PFSK-1 (cell line): ENCODE measurements at regions not wholly inside any gene's neighbourhood (a gene's known extent, or its start where the extent isn't known, plus 50 kb on each side); places are given as distances from the start of the nearest gene placed in this dataset.

Experiments
- POLR2AphosphoS5 ChIP-seq: IDR thresholded peaks from 2 replicates; pipeline ENCODE4 v1.6.1; 2012; ENCODE audit warnings: low read depth, mild to moderate bottlenecking, control low read depth, low read length, moderate library complexity
- SIN3A ChIP-seq: IDR thresholded peaks from 2 replicates; pipeline ENCODE4 v1.6.1; 2012; ENCODE audit warnings: mild to moderate bottlenecking, low read length, moderate library complexity, borderline replicate concordance; ENCODE audit not compliant: insufficient read depth
- TAF1 ChIP-seq: IDR thresholded peaks from 2 replicates; pipeline ENCODE4 v1.6.1; 2012; ENCODE audit warnings: low read length, control low read depth, borderline replicate concordance; ENCODE audit not compliant: insufficient read depth
- TF ChIP-seq, protein P1 (sequence below), 2 experiments: IDR thresholded peaks; 2 replicates each; pipeline versions ENCODE4 v1.6.1 to v1.8.0; 2011 to 2012; ENCODE audit warnings: low read depth in 2 of 2, low read length in 2 of 2, control low read depth in 1 of 2, inconsistent platforms in 1 of 2, mild to moderate bottlenecking in 1 of 2, moderate library complexity in 1 of 2; ENCODE audit not compliant: insufficient read depth in 1 of 2

DNA sequence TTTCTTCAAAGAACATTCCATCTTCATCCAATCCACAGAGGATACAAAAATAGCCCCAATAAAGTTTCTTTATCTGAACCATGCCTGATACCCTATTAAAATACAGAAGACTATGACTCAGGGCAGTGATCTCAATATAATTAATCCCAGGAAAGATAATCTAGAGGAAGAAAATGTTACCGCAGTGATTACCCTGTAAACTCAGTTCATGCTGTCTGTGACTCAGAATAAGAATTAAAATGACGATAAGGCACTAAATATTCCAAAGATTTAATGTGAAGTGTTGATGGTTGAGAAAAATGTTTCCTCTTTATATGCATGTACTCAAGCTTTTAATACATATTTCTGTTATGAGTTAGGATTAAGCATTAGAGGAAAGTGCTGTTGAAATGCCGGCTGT, 88.6 kb upstream of the LYPLAL1 start:
- TF ChIP-seq POLR2AphosphoS5 (no peak), TAF1 (no peak), SIN3A (no peak)
- TF ChIP-seq, protein P1, sequence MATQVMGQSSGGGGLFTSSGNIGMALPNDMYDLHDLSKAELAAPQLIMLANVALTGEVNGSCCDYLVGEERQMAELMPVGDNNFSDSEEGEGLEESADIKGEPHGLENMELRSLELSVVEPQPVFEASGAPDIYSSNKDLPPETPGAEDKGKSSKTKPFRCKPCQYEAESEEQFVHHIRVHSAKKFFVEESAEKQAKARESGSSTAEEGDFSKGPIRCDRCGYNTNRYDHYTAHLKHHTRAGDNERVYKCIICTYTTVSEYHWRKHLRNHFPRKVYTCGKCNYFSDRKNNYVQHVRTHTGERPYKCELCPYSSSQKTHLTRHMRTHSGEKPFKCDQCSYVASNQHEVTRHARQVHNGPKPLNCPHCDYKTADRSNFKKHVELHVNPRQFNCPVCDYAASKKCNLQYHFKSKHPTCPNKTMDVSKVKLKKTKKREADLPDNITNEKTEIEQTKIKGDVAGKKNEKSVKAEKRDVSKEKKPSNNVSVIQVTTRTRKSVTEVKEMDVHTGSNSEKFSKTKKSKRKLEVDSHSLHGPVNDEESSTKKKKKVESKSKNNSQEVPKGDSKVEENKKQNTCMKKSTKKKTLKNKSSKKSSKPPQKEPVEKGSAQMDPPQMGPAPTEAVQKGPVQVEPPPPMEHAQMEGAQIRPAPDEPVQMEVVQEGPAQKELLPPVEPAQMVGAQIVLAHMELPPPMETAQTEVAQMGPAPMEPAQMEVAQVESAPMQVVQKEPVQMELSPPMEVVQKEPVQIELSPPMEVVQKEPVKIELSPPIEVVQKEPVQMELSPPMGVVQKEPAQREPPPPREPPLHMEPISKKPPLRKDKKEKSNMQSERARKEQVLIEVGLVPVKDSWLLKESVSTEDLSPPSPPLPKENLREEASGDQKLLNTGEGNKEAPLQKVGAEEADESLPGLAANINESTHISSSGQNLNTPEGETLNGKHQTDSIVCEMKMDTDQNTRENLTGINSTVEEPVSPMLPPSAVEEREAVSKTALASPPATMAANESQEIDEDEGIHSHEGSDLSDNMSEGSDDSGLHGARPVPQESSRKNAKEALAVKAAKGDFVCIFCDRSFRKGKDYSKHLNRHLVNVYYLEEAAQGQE (IDR thresholded peaks at IDR 0.05; ENCODE audit: insufficient read depth in 1 of 2, low read depth in 2 of 2, low read length in 2 of 2), result no peak
